Thyroid gland (tissue), 4 donors: ENCODE measurements at regions not wholly inside any gene's neighbourhood (a gene's known extent, or its start where the extent isn't known, plus 50 kb on each side); places are given as distances from the start of the nearest gene placed in this dataset.

Experiments used
- DNase-seq, 2 donors: peaks; one replicate each; pipeline ENCODE4 v3.0.0-alpha.2; 2019
- H3K27ac ChIP-seq, 3 donors: fragments of 200-600 bp; sonication (generic); 1 replicate in 2 of 3; 2 replicates in 1 of 3; pipeline ENCODE4 v1.5.1; 2016 to 2019; ENCODE audit warnings: mild to moderate bottlenecking in 1 of 3, moderate library complexity in 1 of 3
- H3K27me3 ChIP-seq: fragments of 200-600 bp; sonication (generic); one replicate; pipeline ENCODE4 v1.5.1; 2019
- H3K36me3 ChIP-seq, 2 donors: fragments of 200-600 bp; sonication (generic); one replicate each; pipeline ENCODE4 v1.5.1; 2016 to 2019
- H3K4me1 ChIP-seq, 2 donors: fragments of 200-600 bp; sonication (generic); one replicate each; pipeline ENCODE4 v1.5.1; 2017 to 2019
- H3K4me3 ChIP-seq, 3 donors: fragments of 200-600 bp; sonication (generic); replicated peaks in 1 of 3; 1 replicate in 2 of 3; 2 replicates in 1 of 3; pipeline ENCODE4 v1.5.1; 2016; ENCODE audit warnings: mild to moderate bottlenecking in 1 of 3
- H3K9me3 ChIP-seq: fragments of 200-600 bp; sonication (generic); one replicate; pipeline ENCODE4 v1.5.1; 2017
- CTCF ChIP-seq, 6 experiments: fragments of 200-600 bp in 3 of 6; fragments of 450-650 bp in 3 of 6; sonication (generic) in 3 of 6; IDR thresholded peaks; one replicate each; pipeline ENCODE4 v1.5.1; 2016 to 2019; ENCODE audit warnings: antibody characterized with exemption in 6 of 6, mild to moderate bottlenecking in 2 of 6, inconsistent platforms in 1 of 6, moderate library complexity in 1 of 6
- POLR2A ChIP-seq, 2 donors: fragments of 450-650 bp; IDR thresholded peaks; one replicate each; pipeline ENCODE4 v1.6.1; 2017; ENCODE audit warnings: antibody characterized with exemption in 2 of 2, mild to moderate bottlenecking in 2 of 2, moderate library complexity in 1 of 2
- WGBS, 2 donors: methylation state at CpG; one replicate each; pipeline ENCODE4 v1.1.5; 2017; 5-methylcytosine and 5-hydroxymethylcytosine counted together
- intact Hi-C: fragments of 100-400 bp; cut with DNase I; formaldehyde crosslinking; loops from one replicate; pipeline ENCODE4 v1.15.1; 2023

DNA sequence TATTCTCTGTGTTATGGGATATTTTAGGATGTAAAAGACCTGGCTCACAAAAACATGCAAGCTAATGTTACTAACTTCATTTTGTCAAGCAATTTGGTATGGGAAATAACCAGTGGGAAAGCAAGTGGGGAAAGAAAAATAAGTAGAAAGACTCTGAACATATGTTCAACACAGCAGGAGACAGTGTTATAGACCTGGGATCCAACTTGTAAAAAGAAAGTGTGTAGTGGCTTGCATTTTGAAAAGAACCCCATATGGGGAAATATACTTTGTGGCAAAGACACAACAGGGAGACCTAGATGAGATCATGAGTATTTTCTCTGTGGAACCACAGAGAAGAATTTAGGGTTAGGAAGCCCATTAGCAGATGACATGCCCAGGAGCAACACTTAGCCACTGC, 212.7 kb upstream of the NRIP1 start:
- Histone ChIP-seq H3K36me3 (no peaks in the 10 kb centered on the region), H3K27me3 (no peaks in the 10 kb centered on the region), H3K4me1 (no peaks in the 10 kb centered on the region), H3K9me3 (no peaks in the 10 kb centered on the region), H3K27ac (no peak overlapping the region), H3K4me3 (no peak overlapping the region)
- intact Hi-C loops, result no loop called here
- no peak for DNase-seq
- no peak for TF ChIP-seq POLR2A (IDR thresholded peaks at IDR 0.05)

DNA sequence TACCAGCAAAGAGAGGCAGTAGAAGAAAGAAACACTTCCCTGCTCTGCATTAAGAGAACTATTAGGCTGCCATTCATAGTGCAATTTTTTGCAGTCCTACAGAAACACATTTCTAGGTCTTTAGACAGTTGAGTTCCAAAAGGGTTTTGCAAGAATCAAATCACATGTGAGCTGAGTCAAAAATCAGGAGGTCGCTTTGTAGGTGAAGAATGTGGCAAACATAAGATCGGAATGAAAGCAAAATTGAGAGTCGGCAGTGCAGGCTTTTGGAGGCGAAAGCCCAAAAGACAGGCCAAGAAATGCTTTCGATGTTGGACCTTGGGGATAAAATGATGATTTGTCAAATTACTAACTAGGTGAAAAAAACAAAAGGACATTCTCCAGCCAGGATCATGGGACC, 213.5 kb upstream of the NRIP1 start:
- H3K27me3 ChIP-seq, result no peaks in the 10 kb centered on the region
- H3K4me3 ChIP-seq, result no peak overlapping the region
- no peak for DNase-seq
- no peaks in the 10 kb centered on the region for H3K4me1 ChIP-seq
- H3K36me3 ChIP-seq, result no peaks in the 10 kb centered on the region
- intact Hi-C loops, result no loop called here
- WGBS, 2 donors, result 89 to 90% methylated on average over 5 of the region's 5 CpGs
- no peak for TF ChIP-seq POLR2A (IDR thresholded peaks at IDR 0.05)
- no peak for TF ChIP-seq CTCF (IDR thresholded peaks at IDR 0.05)
- no peaks in the 10 kb centered on the region for H3K9me3 ChIP-seq
- H3K27ac ChIP-seq, result no peak overlapping the region

GRCh38 chr21:15278851-15279250, 214.1 kb upstream of the NRIP1 start:
- H3K27ac ChIP-seq, result no peak overlapping the region
- intact Hi-C loops, result no loop called here
- TF ChIP-seq POLR2A (IDR thresholded peaks at IDR 0.05) (no peak), CTCF (IDR thresholded peaks at IDR 0.05) (no peak)
- H3K9me3 ChIP-seq, result no peaks in the 10 kb centered on the region
- no peaks in the 10 kb centered on the region for H3K4me1 ChIP-seq
- no peak for DNase-seq
- no peak overlapping the region for H3K4me3 ChIP-seq
- WGBS, 2 donors, result 78 to 81% methylated on average over 4 of the region's 4 CpGs
- no peaks in the 10 kb centered on the region for H3K27me3 ChIP-seq
- H3K36me3 ChIP-seq, result no peaks in the 10 kb centered on the region

DNA sequence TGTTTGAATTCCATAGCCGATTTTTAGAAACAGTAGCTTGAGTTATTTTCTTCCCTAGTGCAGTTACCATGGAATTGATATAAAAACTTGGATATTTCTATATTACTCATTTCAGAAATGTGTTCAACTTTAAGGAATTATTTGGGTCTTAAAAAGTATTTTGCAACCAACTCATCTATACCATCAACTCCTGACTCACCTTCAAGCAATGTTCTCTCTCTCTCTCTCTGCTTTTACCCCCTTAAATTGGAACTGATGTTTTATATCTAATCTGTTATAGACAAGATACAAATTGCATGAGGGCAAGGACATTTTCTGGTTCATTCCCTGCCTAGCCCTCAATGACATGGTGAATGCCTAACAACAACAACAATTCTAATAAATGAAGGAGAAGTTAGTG, 214.7 kb upstream of the NRIP1 start:
- Histone ChIP-seq H3K4me3 (no peak overlapping the region), H3K27ac (no peak overlapping the region), H3K4me1 (no peaks in the 10 kb centered on the region), H3K27me3 (no peaks in the 10 kb centered on the region), H3K36me3 (no peaks in the 10 kb centered on the region), H3K9me3 (no peaks in the 10 kb centered on the region)
- WGBS, 2 donors, result 86 to 93% methylated on average over 1 of the region's 1 CpG
- DNase-seq, result no peak
- no peak for TF ChIP-seq CTCF (IDR thresholded peaks at IDR 0.05)
- no peak for TF ChIP-seq POLR2A (IDR thresholded peaks at IDR 0.05)
- intact Hi-C loops, result no loop called here

DNA sequence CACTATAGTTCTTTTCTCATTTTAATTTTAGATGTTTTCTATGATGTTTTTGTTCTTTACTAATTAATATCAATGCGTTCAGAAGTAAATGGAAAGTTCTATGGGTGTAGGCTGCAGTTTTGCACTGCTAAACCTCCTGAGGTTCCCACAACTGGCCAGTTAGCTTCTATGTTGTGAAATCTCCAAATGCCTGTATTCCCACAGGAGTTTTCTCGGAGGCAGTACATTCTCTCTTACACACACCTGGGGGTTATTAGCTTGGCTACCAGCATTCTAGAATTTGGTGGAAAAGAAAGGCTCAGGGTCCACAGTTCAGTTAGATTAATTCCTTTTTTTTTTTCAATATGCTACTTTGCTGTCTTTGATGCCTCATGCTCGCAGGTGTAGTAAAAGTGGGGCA, 216.9 kb upstream of the NRIP1 start:
- H3K27me3 ChIP-seq, result no peaks in the 10 kb centered on the region
- H3K36me3 ChIP-seq, result no peaks in the 10 kb centered on the region
- no peak overlapping the region for H3K4me3 ChIP-seq
- WGBS, 2 donors, result 87 to 89% methylated on average over 3 of the region's 3 CpGs
- no peaks in the 10 kb centered on the region for H3K4me1 ChIP-seq
- TF ChIP-seq CTCF (IDR thresholded peaks at IDR 0.05), result no peak
- TF ChIP-seq POLR2A (IDR thresholded peaks at IDR 0.05), result no peak
- no peaks in the 10 kb centered on the region for H3K9me3 ChIP-seq
- DNase-seq, result no peak
- intact Hi-C loops, result no loop called here
- no peak overlapping the region for H3K27ac ChIP-seq

DNA sequence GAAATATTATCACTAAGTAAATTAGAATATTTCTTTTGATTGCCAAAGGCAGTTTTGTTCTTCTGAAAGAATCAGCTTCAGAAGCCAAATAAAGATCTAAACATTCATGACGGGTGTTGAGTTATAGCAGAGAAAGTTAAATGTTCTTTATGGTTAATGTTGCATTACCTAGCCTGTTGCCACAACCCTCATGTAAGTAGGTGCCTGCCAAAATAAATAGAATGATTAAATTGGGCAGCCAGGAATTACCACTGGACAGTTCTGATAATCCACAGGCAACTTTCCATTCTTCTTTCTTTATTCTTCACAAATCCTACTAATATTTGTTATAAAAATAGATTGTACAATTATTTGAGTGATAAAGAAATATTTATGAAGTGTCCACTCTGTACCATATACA, 217.9 kb upstream of the NRIP1 start:
- intact Hi-C loops, result no loop called here
- H3K4me3 ChIP-seq, result no peak overlapping the region
- WGBS, 2 donors, result 66 to 71% methylated on average over 1 of the region's 1 CpG

More for the DNA sequence above, 217.9 kb upstream of the NRIP1 start:
- no peaks in the 10 kb centered on the region for H3K4me1 ChIP-seq
- no peaks in the 10 kb centered on the region for H3K36me3 ChIP-seq
- H3K27me3 ChIP-seq, result no peaks in the 10 kb centered on the region
- no peak for DNase-seq
- TF ChIP-seq CTCF (IDR thresholded peaks at IDR 0.05), result no peak
- TF ChIP-seq POLR2A (IDR thresholded peaks at IDR 0.05), result no peak
- H3K9me3 ChIP-seq, result no peaks in the 10 kb centered on the region
- H3K27ac ChIP-seq, result no peak overlapping the region
